Activated T-cell treated with anti-CD3 and anti-CD28 coated beads, Interleukin-2, amount 50 U/mL, for 72 hours (primary cell): ENCODE measurements at regions not wholly inside any gene's neighbourhood (a gene's known extent, or its start where the extent isn't known, plus 50 kb on each side); places are given as distances from the start of the nearest gene placed in this dataset.

Source experiments
- ATAC-seq, 2 donors: fragments of 150-1000 bp; cut with Tn5 transposase; replicated peaks in 1 of 2; 2 replicates each; pipeline ENCODE4 v1.10.0; 2021; ENCODE audit warnings: moderate library complexity in 2 of 2, mild to moderate bottlenecking in 1 of 2
- DNase-seq, 2 donors: peaks; one replicate each; pipeline ENCODE4 v3.0.0; 2021 to 2022; ENCODE audit warnings: mixed read lengths in 1 of 2
- H3K27ac Mint-ChIP-seq: one replicate; pipeline ENCODE4 v1.8.0; 2022; ENCODE audit warnings: mild to moderate bottlenecking, moderate library complexity, mixed read lengths
- H3K27me3 Mint-ChIP-seq: one replicate; pipeline ENCODE4 v1.8.0; 2022; ENCODE audit warnings: low read depth, mixed read lengths
- H3K36me3 Mint-ChIP-seq, 2 donors: one replicate each; pipeline ENCODE4 v1.8.0; 2022; ENCODE audit warnings: mixed read lengths in 2 of 2, mild to moderate bottlenecking in 1 of 2; ENCODE audit not compliant: insufficient read depth in 2 of 2
- H3K4me1 Mint-ChIP-seq: one replicate; pipeline ENCODE4 v1.8.0; 2022; ENCODE audit warnings: low read depth, mixed read lengths
- H3K4me3 Mint-ChIP-seq, 2 donors: one replicate each; pipeline ENCODE4 v1.8.0; 2022; ENCODE audit warnings: mild to moderate bottlenecking in 2 of 2, mixed read lengths in 2 of 2, moderate library complexity in 2 of 2
- H3K9me3 Mint-ChIP-seq, 2 donors: one replicate each; pipeline ENCODE4 v1.8.0; 2022; ENCODE audit warnings: mixed read lengths in 2 of 2

- no peak overlapping the region for H3K4me3 Mint-ChIP-seq
- no peaks in the 10 kb centered on the region for H3K36me3 Mint-ChIP-seq
- no peaks in the 10 kb centered on the region for H3K9me3 Mint-ChIP-seq
- peaks cover 6% of the 10 kb centered on the region for H3K27me3 Mint-ChIP-seq
- DNase-seq (no peak), ATAC-seq (no peak)
- H3K4me1 Mint-ChIP-seq: no peaks in the 10 kb centered on the region
- H3K27ac Mint-ChIP-seq: no peak overlapping the region
These were observed 574.1 kb downstream of the LMO4 start for GRCh38 chr1:87902830-87903229.

GRCh38 chr1:87903242-87903641, 574.6 kb downstream of the LMO4 start:
- Mint-ChIP-seq H3K4me3 (no peak overlapping the region), H3K27ac (no peak overlapping the region), H3K4me1 (no peaks in the 10 kb centered on the region), H3K36me3 (no peaks in the 10 kb centered on the region), H3K27me3 (peaks cover 6% of the 10 kb centered on the region), H3K9me3 (no peaks in the 10 kb centered on the region)
- ATAC-seq (no peak), DNase-seq (no peak)

DNA sequence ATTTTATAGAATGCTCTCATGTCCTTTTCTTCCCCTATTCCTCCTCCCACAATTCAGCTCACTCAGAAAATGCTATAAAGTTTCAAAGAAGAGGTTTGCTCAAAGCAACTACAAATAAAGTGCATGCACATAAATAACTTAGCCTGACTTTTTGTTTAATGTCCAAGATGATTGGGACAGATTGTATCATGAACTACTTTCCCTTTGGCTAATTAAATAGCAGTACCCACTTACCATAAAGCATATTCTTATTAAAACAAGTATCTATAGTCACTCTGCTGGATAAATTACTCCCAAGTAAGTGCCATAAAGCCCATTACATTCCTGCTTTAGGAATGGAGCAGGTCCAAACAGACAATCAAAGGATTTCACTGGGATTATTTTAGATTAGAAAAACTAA, 576.0 kb downstream of the LMO4 start:
- Mint-ChIP-seq H3K9me3 (no peaks in the 10 kb centered on the region), H3K27ac (no peak overlapping the region), H3K4me3 (no peak overlapping the region), H3K4me1 (no peaks in the 10 kb centered on the region), H3K27me3 (peaks cover 6% of the 10 kb centered on the region), H3K36me3 (no peaks in the 10 kb centered on the region)
- ATAC-seq: no peak
- no peak for DNase-seq

- DNase-seq: no peak
- Mint-ChIP-seq H3K27ac (no peak overlapping the region), H3K36me3 (no peaks in the 10 kb centered on the region), H3K9me3 (no peaks in the 10 kb centered on the region), H3K4me3 (no peak overlapping the region), H3K4me1 (no peaks in the 10 kb centered on the region), H3K27me3 (peaks cover 1% of the 10 kb centered on the region)
- ATAC-seq: no peak
These were observed 577.0 kb downstream of the LMO4 start for GRCh38 chr1:87905651-87906050.

- Mint-ChIP-seq H3K27me3 (no peaks in the 10 kb centered on the region), H3K4me1 (no peaks in the 10 kb centered on the region), H3K4me3 (no peak overlapping the region), H3K9me3 (no peaks in the 10 kb centered on the region), H3K27ac (no peak overlapping the region), H3K36me3 (no peaks in the 10 kb centered on the region)
- DNase-seq (no peak), ATAC-seq (no peak)
These were observed 577.4 kb downstream of the LMO4 start for GRCh38 chr1:87906078-87906477.

- Mint-ChIP-seq H3K4me3 (no peak overlapping the region), H3K27ac (no peak overlapping the region), H3K27me3 (no peaks in the 10 kb centered on the region), H3K4me1 (no peaks in the 10 kb centered on the region), H3K9me3 (peaks cover 3 to 9% of the 10 kb centered on the region in 2 donors), H3K36me3 (peaks cover 1 to 2% of the 10 kb centered on the region in 2 donors)
- DNase-seq (no peak), ATAC-seq (no peak)
These were observed 584.7 kb downstream of the LMO4 start for GRCh38 chr1:87913361-87913760.

DNA sequence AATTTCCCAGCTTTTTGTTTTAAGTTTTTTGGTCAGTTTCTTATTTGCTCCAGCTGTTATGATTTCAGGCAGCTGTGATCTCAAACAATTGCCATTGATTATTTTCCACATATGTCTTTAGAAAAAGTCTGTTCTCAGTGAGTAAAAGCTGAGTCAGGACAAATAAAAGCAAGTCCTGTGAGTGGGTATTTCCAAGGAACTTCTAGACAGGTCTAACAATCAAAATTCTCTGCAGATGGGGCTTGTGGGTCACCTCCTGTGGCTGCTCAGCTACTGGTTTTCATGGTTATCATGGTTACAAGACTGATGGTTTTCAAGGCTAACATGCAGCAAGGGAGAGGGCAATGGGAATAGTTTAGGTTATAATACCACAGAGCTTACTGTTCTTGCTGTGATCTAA, 585.7 kb downstream of the LMO4 start:
- Mint-ChIP-seq H3K36me3 (peaks cover 1 to 2% of the 10 kb centered on the region in 2 donors), H3K4me3 (no peak overlapping the region), H3K4me1 (no peaks in the 10 kb centered on the region), H3K27ac (no peak overlapping the region), H3K27me3 (no peaks in the 10 kb centered on the region), H3K9me3 (peaks cover 3 to 9% of the 10 kb centered on the region in 2 donors)
- no peak for ATAC-seq
- no peak for DNase-seq

DNA sequence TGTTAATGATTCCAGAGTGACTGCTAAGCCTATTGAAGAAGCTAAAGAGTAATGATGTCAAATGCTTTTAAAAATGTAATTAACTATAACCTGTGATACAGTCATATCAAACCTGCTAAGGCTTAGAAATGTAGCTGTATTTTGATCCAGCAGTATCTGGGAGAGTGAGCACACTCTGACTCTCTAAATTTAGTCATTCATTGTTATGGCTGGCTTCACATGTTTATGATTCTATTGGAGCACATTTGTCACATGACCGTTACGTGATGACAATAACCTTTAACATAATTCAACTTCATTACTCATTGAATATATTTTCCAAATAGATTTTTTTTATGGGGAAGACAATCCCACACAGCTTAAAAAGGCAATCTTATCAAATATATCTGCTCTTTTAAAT, 587.1 kb downstream of the LMO4 start:
- Mint-ChIP-seq H3K9me3 (peaks cover 3 to 9% of the 10 kb centered on the region in 2 donors), H3K36me3 (peaks cover 1 to 2% of the 10 kb centered on the region in 2 donors), H3K4me1 (no peaks in the 10 kb centered on the region), H3K27ac (no peak overlapping the region), H3K27me3 (no peaks in the 10 kb centered on the region), H3K4me3 (no peak overlapping the region)
- DNase-seq: no peak
- no peak for ATAC-seq

GRCh38 chr1:87916965-87917364, 588.3 kb downstream of the LMO4 start:
- ATAC-seq (no peak), DNase-seq (no peak)
- Mint-ChIP-seq H3K4me1 (no peaks in the 10 kb centered on the region), H3K4me3 (no peak overlapping the region), H3K27ac (no peak overlapping the region), H3K27me3 (no peaks in the 10 kb centered on the region), H3K9me3 (peaks cover 3 to 7% of the 10 kb centered on the region in 2 donors), H3K36me3 (peaks cover 1 to 2% of the 10 kb centered on the region in 2 donors)

- Mint-ChIP-seq H3K4me1 (no peaks in the 10 kb centered on the region), H3K27me3 (no peaks in the 10 kb centered on the region), H3K4me3 (no peak overlapping the region), H3K9me3 (peaks cover 3 to 7% of the 10 kb centered on the region in 2 donors), H3K27ac (no peak overlapping the region), H3K36me3 (peaks cover 1 to 2% of the 10 kb centered on the region in 2 donors)
- DNase-seq (no peak), ATAC-seq (no peak)
These were observed 589.7 kb downstream of the LMO4 start for GRCh38 chr1:87918398-87918797.

DNA sequence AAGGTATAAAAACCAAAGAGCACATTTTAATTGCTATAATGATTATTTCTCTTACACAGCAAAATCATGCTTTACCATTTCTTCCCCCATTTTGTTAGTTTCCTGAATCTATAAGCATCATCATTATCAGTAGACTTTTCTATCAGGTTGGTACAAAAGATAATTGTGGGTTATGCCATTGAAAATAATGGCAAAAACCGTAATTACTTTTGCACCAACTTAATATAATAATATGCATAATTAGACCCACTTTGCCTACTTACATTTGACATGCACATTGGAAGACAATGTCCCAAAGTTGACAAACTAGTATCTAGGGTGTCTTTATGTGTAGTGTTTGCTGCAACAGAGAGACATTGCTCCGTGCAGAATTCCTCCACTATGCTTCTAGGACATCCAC, 594.2 kb downstream of the LMO4 start:
- H3K36me3 Mint-ChIP-seq: no peaks in the 10 kb centered on the region
- DNase-seq: no peak
- no peak overlapping the region for H3K4me3 Mint-ChIP-seq
- no peaks in the 10 kb centered on the region for H3K9me3 Mint-ChIP-seq
- H3K4me1 Mint-ChIP-seq: no peaks in the 10 kb centered on the region
- H3K27ac Mint-ChIP-seq: no peak overlapping the region
- no peaks in the 10 kb centered on the region for H3K27me3 Mint-ChIP-seq
- no peak for ATAC-seq

DNA sequence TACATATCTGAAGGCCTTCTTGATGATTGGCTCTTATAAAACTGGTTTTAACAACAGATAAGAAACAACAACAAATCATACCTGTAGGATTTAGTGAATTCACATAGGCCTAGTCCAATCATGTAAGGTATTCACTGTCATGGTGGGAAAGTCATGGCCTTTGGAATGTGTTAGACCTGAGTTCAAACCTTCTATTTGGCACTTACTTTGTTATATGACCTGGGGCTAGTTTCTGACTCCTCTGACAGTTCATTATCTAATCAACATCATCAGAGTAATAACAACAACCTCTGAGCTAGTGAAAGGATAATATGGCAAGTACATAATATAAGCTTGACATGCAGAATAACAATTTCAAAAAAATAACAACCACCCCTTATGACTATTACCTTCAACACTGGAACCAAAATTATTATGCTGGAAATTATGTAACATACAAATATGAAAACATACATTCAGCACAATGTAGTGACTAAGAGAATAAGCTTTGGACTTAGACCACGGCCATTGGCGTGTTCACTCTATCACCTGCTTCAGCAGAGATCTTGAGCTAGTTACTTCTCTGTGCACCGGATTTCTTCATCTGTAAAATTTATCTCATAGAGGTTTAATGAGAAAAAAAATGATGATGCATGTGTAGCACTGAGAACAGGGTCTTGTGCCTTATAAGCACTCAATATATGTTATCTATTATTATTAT, 597.6 kb downstream of the LMO4 start:
- Mint-ChIP-seq H3K4me3 (no peak overlapping the region), H3K27ac (no peak overlapping the region), H3K9me3 (peaks cover 0 to 6% of the 10 kb centered on the region in 2 donors), H3K4me1 (no peaks in the 10 kb centered on the region), H3K27me3 (no peaks in the 10 kb centered on the region), H3K36me3 (peaks cover 0 to 4% of the 10 kb centered on the region in 2 donors)
- DNase-seq: no peak
- ATAC-seq: no peak

GRCh38 chr1:87926921-87927320, 598.2 kb downstream of the LMO4 start:
- DNase-seq: no peak
- H3K4me1 Mint-ChIP-seq: no peaks in the 10 kb centered on the region
- no peaks in the 10 kb centered on the region for H3K27me3 Mint-ChIP-seq
- no peak for ATAC-seq
- H3K9me3 Mint-ChIP-seq: peaks cover 0 to 6% of the 10 kb centered on the region in 2 donors
- H3K4me3 Mint-ChIP-seq: no peak overlapping the region
- H3K27ac Mint-ChIP-seq: no peak overlapping the region
- peaks cover 0 to 4% of the 10 kb centered on the region in 2 donors for H3K36me3 Mint-ChIP-seq
